AG09319 (cell line): ENCODE measurements at regions not wholly inside any gene's neighbourhood (a gene's known extent, or its start where the extent isn't known, plus 50 kb on each side); places are given as distances from the start of the nearest gene placed in this dataset.

ENCODE experiments used
- DNase-seq: peaks from one replicate; pipeline ENCODE4 v3.0.0-alpha.2; 2010; ENCODE audit warnings: low read depth; ENCODE audit errors: extremely low read depth
- CTCF ChIP-seq: IDR thresholded peaks from 2 replicates; pipeline ENCODE4 v1.5.1; 2011; ENCODE audit warnings: low read depth, mild to moderate bottlenecking, inconsistent platforms, low read length, moderate library complexity

- no peak for DNase-seq
- TF ChIP-seq CTCF = no peak
Measured at GRCh38 chr2:65489269-65489668, 56.9 kb upstream of the SPRED2 start.

GRCh38 chr2:65488527-65488926 lies 56.1 kb upstream of the SPRED2 start:
- no peak for TF ChIP-seq CTCF
- no peak for DNase-seq

GRCh38 chr2:65487404-65487803 lies 55.0 kb upstream of the SPRED2 start:
- no peak for DNase-seq
- TF ChIP-seq CTCF = no peak

- TF ChIP-seq CTCF = no peak
- no peak for DNase-seq
Measured at GRCh38 chr2:65486802-65487201, 54.4 kb upstream of the SPRED2 start.

- TF ChIP-seq CTCF = no peak
Measured at GRCh38 chr2:65486282-65486681, 53.9 kb upstream of the SPRED2 start.

GRCh38 chr2:65485839-65486238 lies 53.4 kb upstream of the SPRED2 start:
- TF ChIP-seq CTCF = no peak
- DNase-seq = no peak

More at GRCh38 chr2:65486282-65486681, 53.9 kb upstream of the SPRED2 start:
- no peak for DNase-seq

- no peak for DNase-seq
- no peak for TF ChIP-seq CTCF
Measured at GRCh38 chr2:65483763-65484162, 51.4 kb upstream of the SPRED2 start.
